H9 (cell line): ENCODE measurements at regions not wholly inside any gene's neighbourhood (a gene's known extent, or its start where the extent isn't known, plus 50 kb on each side); places are given as distances from the start of the nearest gene placed in this dataset.
A peak's percentile ranks its signal among the peaks of the same experiment; 100 is the strongest.

Experiments used
- DNase-seq: peaks from one replicate; pipeline ENCODE4 v3.0.0-alpha.2; 2017
- H2AFZ ChIP-seq: one replicate; pipeline ENCODE4 v1.6.1; 2013; ENCODE audit warnings: mild to moderate bottlenecking, low read length, control low read depth, moderate library complexity
- H2AK5ac ChIP-seq: 2 replicates; pipeline ENCODE4 v1.6.1; 2013; ENCODE audit warnings: low read length, control low read depth, mixed read lengths; ENCODE audit not compliant: insufficient read length
- H2BK120ac ChIP-seq: one replicate; pipeline ENCODE4 v1.6.1; 2013; ENCODE audit warnings: low read depth, mild to moderate bottlenecking, low read length, control low read depth, inconsistent platforms; ENCODE audit not compliant: poor library complexity, severe bottlenecking
- H2BK12ac ChIP-seq: 2 replicates; pipeline ENCODE4 v1.6.1; 2013; ENCODE audit warnings: low read length, control low read depth, mixed read lengths, low read depth; ENCODE audit not compliant: insufficient read length
- H2BK15ac ChIP-seq: 2 replicates; pipeline ENCODE4 v1.6.1; 2013; ENCODE audit warnings: low read depth, low read length, control low read depth
- H2BK20ac ChIP-seq: one replicate; pipeline ENCODE4 v1.6.1; 2013; ENCODE audit warnings: low read depth, mild to moderate bottlenecking, low read length, control low read depth, inconsistent platforms; ENCODE audit not compliant: poor library complexity, severe bottlenecking
- H2BK5ac ChIP-seq: 2 replicates; pipeline ENCODE4 v1.6.1; 2013; ENCODE audit warnings: low read length, control low read depth, mixed read lengths; ENCODE audit not compliant: insufficient read length
- H3K14ac ChIP-seq: 2 replicates; pipeline ENCODE4 v1.6.1; 2013; ENCODE audit warnings: low read length, control low read depth; ENCODE audit not compliant: insufficient read depth
- H3K18ac ChIP-seq: 2 replicates; pipeline ENCODE4 v1.6.1; 2013; ENCODE audit warnings: low read depth, mild to moderate bottlenecking, mixed read lengths, low read length, control low read depth; ENCODE audit not compliant: insufficient read length
- H3K23ac ChIP-seq: 2 replicates; pipeline ENCODE4 v1.6.1; 2013; ENCODE audit warnings: low read length, control low read depth, mixed read lengths, low read depth; ENCODE audit not compliant: insufficient read length
- H3K23me2 ChIP-seq: 2 replicates; pipeline ENCODE4 v1.6.1; 2013; ENCODE audit warnings: low read depth, mild to moderate bottlenecking, mixed read lengths, low read length, control low read depth; ENCODE audit not compliant: insufficient read length, poor library complexity, severe bottlenecking
- H3K27ac ChIP-seq: 2 replicates; pipeline ENCODE4 v1.5.1; 2013; ENCODE audit warnings: low read length, control low read depth, mixed read lengths, low read depth; ENCODE audit not compliant: insufficient read length
- H3K27me3 ChIP-seq: 2 replicates; pipeline ENCODE4 v1.6.1; 2013; ENCODE audit warnings: low read length, control low read depth, inconsistent platforms; ENCODE audit not compliant: insufficient read depth
- H3K4ac ChIP-seq: 2 replicates; pipeline ENCODE4 v1.6.1; 2013; ENCODE audit warnings: low read depth, mild to moderate bottlenecking, control low read depth, inconsistent platforms, low read length, moderate library complexity
- H3K4me1 ChIP-seq: 2 replicates; pipeline ENCODE4 v1.6.1; 2013; ENCODE audit warnings: low read length, control low read depth, inconsistent platforms; ENCODE audit not compliant: insufficient read depth
- H3K4me2 ChIP-seq: 2 replicates; pipeline ENCODE4 v1.6.1; 2013; ENCODE audit warnings: low read length, control low read depth, mixed read lengths; ENCODE audit not compliant: insufficient read length, insufficient read depth
- H3K56ac ChIP-seq: 2 replicates; pipeline ENCODE4 v1.6.1; 2013; ENCODE audit warnings: low read depth, mild to moderate bottlenecking, mixed read lengths, low read length, control low read depth; ENCODE audit not compliant: insufficient read length
- H3K79me1 ChIP-seq: 2 replicates; pipeline ENCODE4 v1.6.1; 2013; ENCODE audit warnings: low read depth, mild to moderate bottlenecking, moderate library complexity, low read length, control low read depth, inconsistent platforms; ENCODE audit not compliant: insufficient read depth, poor library complexity, severe bottlenecking
- H3K79me2 ChIP-seq: 2 replicates; pipeline ENCODE4 v1.6.1; 2013; ENCODE audit warnings: low read length, control low read depth, inconsistent platforms; ENCODE audit not compliant: insufficient read depth
- H3K9ac ChIP-seq: 2 replicates; pipeline ENCODE4 v1.6.1; 2013; ENCODE audit warnings: low read length, control low read depth, mixed read lengths; ENCODE audit not compliant: insufficient read length; ENCODE audit errors: extremely low read depth
- H3K9me3 ChIP-seq: one replicate; pipeline ENCODE4 v1.6.1; 2013; ENCODE audit warnings: low read depth, low read length, inconsistent platforms; ENCODE audit not compliant: control insufficient read depth
- H3T11ph ChIP-seq: one replicate; pipeline ENCODE4 v1.6.1; 2013; ENCODE audit warnings: mild to moderate bottlenecking, low read length, control low read depth, inconsistent platforms
- H4K20me1 ChIP-seq: one replicate; pipeline ENCODE4 v1.6.1; 2013; ENCODE audit not compliant: control insufficient read depth, insufficient read length, insufficient read depth
- H4K5ac ChIP-seq: 2 replicates; pipeline ENCODE4 v1.6.1; 2013; ENCODE audit warnings: low read depth, mild to moderate bottlenecking, mixed read lengths, low read length, control low read depth; ENCODE audit not compliant: insufficient read length
- H4K8ac ChIP-seq: replicated peaks from 2 replicates; pipeline ENCODE4 v1.6.1; 2013; ENCODE audit warnings: low read length, control low read depth, mixed read lengths, low read depth; ENCODE audit not compliant: insufficient read length
- H4K91ac ChIP-seq: 2 replicates; pipeline ENCODE4 v1.6.1; 2013; ENCODE audit warnings: low read depth, mild to moderate bottlenecking, moderate library complexity, mixed read lengths, low read length, control low read depth; ENCODE audit not compliant: insufficient read length
- H3K27ac Mint-ChIP-seq, 3 experiments: 2 replicates in 2 of 3; 3 replicates in 1 of 3; pipeline ENCODE4 v1.8.0; 2020 to 2021; ENCODE audit warnings: mixed read lengths in 3 of 3, mild to moderate bottlenecking in 1 of 3, moderate library complexity in 1 of 3
- H3K27me3 Mint-ChIP-seq: 2 replicates; pipeline ENCODE4 v1.8.0; 2021; ENCODE audit warnings: low read depth, mild to moderate bottlenecking, moderate library complexity, mixed read lengths
- H3K36me3 Mint-ChIP-seq, 3 experiments: 2 replicates in 2 of 3; 3 replicates in 1 of 3; pipeline ENCODE4 v1.8.0; 2020 to 2021; ENCODE audit warnings: low read depth in 3 of 3, mixed read lengths in 3 of 3; ENCODE audit not compliant: insufficient read depth in 1 of 3
- H3K4me1 Mint-ChIP-seq, 2 experiments: 2 replicates each; pipeline ENCODE4 v1.8.0; 2020; ENCODE audit warnings: mixed read lengths in 2 of 2
- H3K4me3 Mint-ChIP-seq, 2 experiments: 2 replicates in 1 of 2; 3 replicates in 1 of 2; pipeline ENCODE4 v1.8.0; 2020 to 2021; ENCODE audit warnings: mild to moderate bottlenecking in 2 of 2, mixed read lengths in 2 of 2, moderate library complexity in 1 of 2
- H3K9me3 Mint-ChIP-seq, 2 experiments: 2 replicates in 1 of 2; 3 replicates in 1 of 2; pipeline ENCODE4 v1.8.0; 2020; ENCODE audit warnings: mild to moderate bottlenecking in 2 of 2, mixed read lengths in 2 of 2, moderate library complexity in 1 of 2
- CTCF ChIP-seq: fragments of 200-600 bp; sonication (generic); conservative IDR thresholded peaks from 3 replicates; pipeline ENCODE4 v1.8.0; 2021; ENCODE audit warnings: antibody characterized with exemption, mild to moderate bottlenecking
- WGBS: extraction: QIAGEN DNeasy Blood & Tissue Kit; methylation state at CpG from one replicate; pipeline ENCODE4 v1.1.7; 2013; ENCODE audit warnings: missing lambda C conversion rate, low lambda C conversion rate, mixed read lengths; ENCODE audit not compliant: insufficient read length; ENCODE audit errors: extremely low coverage; 5-methylcytosine and 5-hydroxymethylcytosine counted together

- no peaks in the 10 kb centered on the region; a peak in 1 of 7 replicates for H3K36me3 Mint-ChIP-seq
- no peak overlapping the region for H2AFZ ChIP-seq
- no peaks in the 10 kb centered on the region for H3K23me2 ChIP-seq
Observed at GRCh38 chr12:30485230-30485890, 210.3 kb downstream of the IPO8 start.

More at GRCh38 chr12:30485230-30485890, 210.3 kb downstream of the IPO8 start:
- Histone ChIP-seq H3K14ac (no peak overlapping the region), H4K5ac (no peak overlapping the region), H3K79me2 (no peaks in the 10 kb centered on the region), H2BK20ac (no peak overlapping the region), H3T11ph (no peak overlapping the region), H2BK12ac (no peak overlapping the region), H3K56ac (no peak overlapping the region), H3K27me3 (no peaks in the 10 kb centered on the region), H3K4ac (no peak overlapping the region), H3K9ac (no peak overlapping the region), H4K8ac (no peak overlapping the region), H4K20me1 (no peaks in the 10 kb centered on the region), H2BK15ac (no peak overlapping the region), H3K23ac (no peak overlapping the region), H2AK5ac (no peak overlapping the region), H3K4me1 (no peaks in the 10 kb centered on the region), H3K4me2 (no peak overlapping the region), H2BK120ac (no peak overlapping the region), H4K91ac (no peak overlapping the region), H3K9me3 (no peaks in the 10 kb centered on the region), H3K79me1 (no peaks in the 10 kb centered on the region), H3K27ac (no peak overlapping the region), H3K18ac (no peak overlapping the region), H2BK5ac (no peak overlapping the region)
- Mint-ChIP-seq H3K9me3 (no peaks in the 10 kb centered on the region; a peak in 1 of 5 replicates), H3K4me3 (no peak overlapping the region), H3K4me1 (peaks cover 10% of the 10 kb centered on the region in 2 experiments; a peak in 3 of 4 replicates), H3K27ac (peak overlapping the region in 1 of 3 experiments; percentile 42; a peak in 1 of 7 replicates), H3K27me3 (no peaks in the 10 kb centered on the region)
- peak; percentile 35 for DNase-seq
- no peak for TF ChIP-seq CTCF
- no CpG with 5 or more reads among the region's 14 CpGs for WGBS
